ENCODE measurements at regions not wholly inside any gene's neighbourhood (a gene's known extent, or its start where the extent isn't known, plus 50 kb on each side); places are given as distances from the start of the nearest gene placed in this dataset.

- H3K4me3 ChIP-seq: no peak overlapping the region
- peak in 1 of 2 donors; percentile 33 for DNase-seq (ENCODE audit: low spot score in 2 of 2)
- H3K9me3 ChIP-seq: no peaks in the 10 kb centered on the region
- intact Hi-C loops (cut with DNase I; ENCODE audit: low total_unique reads): no loop called here
- no peaks in the 10 kb centered on the region for H3K36me3 ChIP-seq
- H3K27me3 ChIP-seq: no peaks in the 10 kb centered on the region
- H3K27ac ChIP-seq: peak overlapping the region; percentile 73 to 81
- H3K4me1 ChIP-seq: peaks cover 11 to 14% of the 10 kb centered on the region in 2 donors
- TF ChIP-seq POLR2A (IDR thresholded peaks at IDR 0.05) (no peak), CTCF (IDR thresholded peaks at IDR 0.05) (no peak), POLR2AphosphoS5 (IDR thresholded peaks at IDR 0.05) (no peak)
Measured at GRCh38 chr14:22513066-22513812, 75.8 kb downstream of the DAD1 start.

- Histone ChIP-seq H3K9me3 (no peaks in the 10 kb centered on the region), H3K27ac (peak overlapping the region; percentile 73 to 81), H3K4me1 (peaks cover 11 to 14% of the 10 kb centered on the region in 2 donors), H3K27me3 (no peaks in the 10 kb centered on the region), H3K36me3 (no peaks in the 10 kb centered on the region), H3K4me3 (no peak overlapping the region)
- no peak for TF ChIP-seq CTCF (IDR thresholded peaks at IDR 0.05)
- no peak for TF ChIP-seq POLR2A (IDR thresholded peaks at IDR 0.05)
- no peak for TF ChIP-seq POLR2AphosphoS5 (IDR thresholded peaks at IDR 0.05)
- intact Hi-C loops (cut with DNase I; ENCODE audit: low total_unique reads): no loop called here
- no peak for DNase-seq (ENCODE audit: low spot score in 2 of 2)
Measured at GRCh38 chr14:22512106-22512814, 76.8 kb downstream of the DAD1 start.

- intact Hi-C loops (cut with DNase I; ENCODE audit: low total_unique reads): no loop called here
- Histone ChIP-seq H3K9me3 (no peaks in the 10 kb centered on the region), H3K4me1 (peaks cover 10 to 14% of the 10 kb centered on the region in 2 donors), H3K36me3 (no peaks in the 10 kb centered on the region), H3K27me3 (no peaks in the 10 kb centered on the region), H3K4me3 (no peak overlapping the region), H3K27ac (peak overlapping the region in 1 of 2 donors; percentile 73)
- no peak for DNase-seq (ENCODE audit: low spot score in 2 of 2)
- no peak for TF ChIP-seq POLR2AphosphoS5 (IDR thresholded peaks at IDR 0.05)
- no peak for TF ChIP-seq CTCF (IDR thresholded peaks at IDR 0.05)
- TF ChIP-seq POLR2A (IDR thresholded peaks at IDR 0.05): no peak
Measured at GRCh38 chr14:22510527-22511110, 78.4 kb downstream of the DAD1 start.

- intact Hi-C loops (cut with DNase I; ENCODE audit: low total_unique reads): no loop called here
- no peaks in the 10 kb centered on the region for H3K9me3 ChIP-seq
- no peak for TF ChIP-seq CTCF (IDR thresholded peaks at IDR 0.05)
- TF ChIP-seq POLR2AphosphoS5 (IDR thresholded peaks at IDR 0.05): no peak
- no peak for TF ChIP-seq POLR2A (IDR thresholded peaks at IDR 0.05)
- peaks cover 6 to 14% of the 10 kb centered on the region in 2 donors for H3K4me1 ChIP-seq
- H3K27ac ChIP-seq: peak overlapping the region in 1 of 2 donors; percentile 6
- H3K4me3 ChIP-seq: no peak overlapping the region
- H3K36me3 ChIP-seq: no peaks in the 10 kb centered on the region
- no peak for DNase-seq (ENCODE audit: low spot score in 2 of 2)
- H3K27me3 ChIP-seq: no peaks in the 10 kb centered on the region
Measured at GRCh38 chr14:22509751-22510300, 79.2 kb downstream of the DAD1 start.
